ENCODE measurements at regions not wholly inside any gene's neighbourhood (a gene's known extent, or its start where the extent isn't known, plus 50 kb on each side); places are given as distances from the start of the nearest gene placed in this dataset.

- TF ChIP-seq, protein P1, sequence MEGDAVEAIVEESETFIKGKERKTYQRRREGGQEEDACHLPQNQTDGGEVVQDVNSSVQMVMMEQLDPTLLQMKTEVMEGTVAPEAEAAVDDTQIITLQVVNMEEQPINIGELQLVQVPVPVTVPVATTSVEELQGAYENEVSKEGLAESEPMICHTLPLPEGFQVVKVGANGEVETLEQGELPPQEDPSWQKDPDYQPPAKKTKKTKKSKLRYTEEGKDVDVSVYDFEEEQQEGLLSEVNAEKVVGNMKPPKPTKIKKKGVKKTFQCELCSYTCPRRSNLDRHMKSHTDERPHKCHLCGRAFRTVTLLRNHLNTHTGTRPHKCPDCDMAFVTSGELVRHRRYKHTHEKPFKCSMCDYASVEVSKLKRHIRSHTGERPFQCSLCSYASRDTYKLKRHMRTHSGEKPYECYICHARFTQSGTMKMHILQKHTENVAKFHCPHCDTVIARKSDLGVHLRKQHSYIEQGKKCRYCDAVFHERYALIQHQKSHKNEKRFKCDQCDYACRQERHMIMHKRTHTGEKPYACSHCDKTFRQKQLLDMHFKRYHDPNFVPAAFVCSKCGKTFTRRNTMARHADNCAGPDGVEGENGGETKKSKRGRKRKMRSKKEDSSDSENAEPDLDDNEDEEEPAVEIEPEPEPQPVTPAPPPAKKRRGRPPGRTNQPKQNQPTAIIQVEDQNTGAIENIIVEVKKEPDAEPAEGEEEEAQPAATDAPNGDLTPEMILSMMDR (IDR thresholded peaks at IDR 0.05; ENCODE audit: low read depth, low read length): no peak
- TF ChIP-seq POLR2A (IDR thresholded peaks at IDR 0.05; ENCODE audit: extremely low read depth, insufficient read length) (no peak), MYC (IDR thresholded peaks at IDR 0.05; ENCODE audit: low read depth, low read length) (no peak)
- TF ChIP-seq, protein P2, sequence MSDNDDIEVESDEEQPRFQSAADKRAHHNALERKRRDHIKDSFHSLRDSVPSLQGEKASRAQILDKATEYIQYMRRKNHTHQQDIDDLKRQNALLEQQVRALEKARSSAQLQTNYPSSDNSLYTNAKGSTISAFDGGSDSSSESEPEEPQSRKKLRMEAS (IDR thresholded peaks at IDR 0.05; ENCODE audit: low read depth, low read length): no peak
Observed at GRCh38 chr6:167719920-167720319, 106.8 kb upstream of the AFDN start.
